DOHH2 (cell line): ENCODE measurements at regions not wholly inside any gene's neighbourhood (a gene's known extent, or its start where the extent isn't known, plus 50 kb on each side); places are given as distances from the start of the nearest gene placed in this dataset.

Source experiments
- CTCF ChIP-seq: fragments of 200-600 bp; sonication (generic); IDR thresholded peaks from one replicate; pipeline ENCODE4 v1.5.1; 2014; ENCODE audit warnings: antibody characterized with exemption, mild to moderate bottlenecking, low read depth, low read length; ENCODE audit not compliant: poor library complexity, severe bottlenecking
- EZH2phosphoT487 ChIP-seq: fragments of 200-600 bp; sonication (generic); IDR thresholded peaks from 2 replicates; pipeline ENCODE4 v1.6.1; 2017; ENCODE audit warnings: borderline replicate concordance, mild to moderate bottlenecking, antibody characterized with exemption, low read length, moderate library complexity, mixed read lengths

DNA sequence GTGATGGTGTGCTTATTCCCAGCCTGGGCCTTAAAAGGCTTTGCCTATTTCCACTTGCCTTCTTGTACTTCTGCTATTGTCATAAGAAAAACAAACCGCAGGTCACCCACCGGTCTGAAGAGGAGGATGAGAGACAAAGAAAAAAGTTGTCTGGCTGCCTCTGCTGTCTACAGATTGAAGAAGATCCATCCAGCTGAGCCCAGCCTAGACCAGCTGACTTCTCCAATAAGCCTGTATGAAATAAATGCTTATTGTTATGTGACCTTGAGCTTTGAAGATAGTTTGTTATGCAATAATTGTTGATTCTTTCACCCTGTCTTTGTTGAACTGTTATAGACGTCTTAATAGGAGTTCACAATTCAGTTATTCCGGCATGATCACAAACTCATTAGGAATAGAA is 223.8 kb upstream of the PRSS16 start:
- TF ChIP-seq CTCF (no peak), EZH2phosphoT487 (no peak)
